ENCODE measurements at regions not wholly inside any gene's neighbourhood (a gene's known extent, or its start where the extent isn't known, plus 50 kb on each side); places are given as distances from the start of the nearest gene placed in this dataset.

DNA sequence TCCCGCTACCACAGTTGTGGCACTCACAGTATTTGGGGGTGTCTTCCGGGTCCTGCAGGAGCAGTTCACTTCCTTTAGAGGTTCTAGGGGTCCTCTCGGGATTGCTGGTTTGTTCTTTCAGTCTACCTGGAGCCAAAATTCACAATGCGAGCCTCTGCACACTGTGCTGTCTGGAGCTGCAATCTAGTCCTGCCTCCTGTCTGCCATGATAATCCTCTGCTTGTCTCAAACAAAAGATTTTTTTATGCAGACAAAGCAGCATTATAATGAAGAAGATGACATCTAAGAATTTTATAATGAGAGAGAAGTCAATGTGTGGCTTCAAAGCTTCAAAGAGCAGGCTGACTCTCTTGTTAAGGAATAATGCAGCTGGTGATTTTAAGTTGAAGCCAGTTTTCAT, 975.1 kb upstream of the GYPC start:
- H3K79me2 ChIP-seq: no peaks in the 10 kb centered on the region
- no peak overlapping the region for H3K27ac ChIP-seq
- H4K20me1 ChIP-seq (ENCODE audit: insufficient read depth, poor library complexity, severe bottlenecking): no peaks in the 10 kb centered on the region
- TF ChIP-seq EZH2 (IDR thresholded peaks at IDR 0.05; ENCODE audit: borderline replicate concordance) (no peak), EZH2phosphoT487 (IDR thresholded peaks at IDR 0.05; ENCODE audit: low read depth, severe bottlenecking, unreplicated experiment) (no peak)
- TF ChIP-seq, protein P1, sequence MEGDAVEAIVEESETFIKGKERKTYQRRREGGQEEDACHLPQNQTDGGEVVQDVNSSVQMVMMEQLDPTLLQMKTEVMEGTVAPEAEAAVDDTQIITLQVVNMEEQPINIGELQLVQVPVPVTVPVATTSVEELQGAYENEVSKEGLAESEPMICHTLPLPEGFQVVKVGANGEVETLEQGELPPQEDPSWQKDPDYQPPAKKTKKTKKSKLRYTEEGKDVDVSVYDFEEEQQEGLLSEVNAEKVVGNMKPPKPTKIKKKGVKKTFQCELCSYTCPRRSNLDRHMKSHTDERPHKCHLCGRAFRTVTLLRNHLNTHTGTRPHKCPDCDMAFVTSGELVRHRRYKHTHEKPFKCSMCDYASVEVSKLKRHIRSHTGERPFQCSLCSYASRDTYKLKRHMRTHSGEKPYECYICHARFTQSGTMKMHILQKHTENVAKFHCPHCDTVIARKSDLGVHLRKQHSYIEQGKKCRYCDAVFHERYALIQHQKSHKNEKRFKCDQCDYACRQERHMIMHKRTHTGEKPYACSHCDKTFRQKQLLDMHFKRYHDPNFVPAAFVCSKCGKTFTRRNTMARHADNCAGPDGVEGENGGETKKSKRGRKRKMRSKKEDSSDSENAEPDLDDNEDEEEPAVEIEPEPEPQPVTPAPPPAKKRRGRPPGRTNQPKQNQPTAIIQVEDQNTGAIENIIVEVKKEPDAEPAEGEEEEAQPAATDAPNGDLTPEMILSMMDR (IDR thresholded peaks at IDR 0.05; ENCODE audit: poor library complexity): no peak
- H3K27me3 ChIP-seq: no peaks in the 10 kb centered on the region
- no peaks in the 10 kb centered on the region for H3K9me2 ChIP-seq (replicated peaks; ENCODE audit: insufficient read depth)
- no peaks in the 10 kb centered on the region for H3K36me3 ChIP-seq (replicated peaks; ENCODE audit: insufficient read depth, low read depth)
- WGBS (ENCODE audit: low lambda C conversion rate, missing lambda C conversion rate): 96% methylated on average over 4 of the region's 4 CpGs
- no peak for DNase-seq (ENCODE audit: low spot score)
- H2AFZ ChIP-seq: no peak overlapping the region
- no peak overlapping the region for H3K4me2 ChIP-seq
- no peak overlapping the region for H3K4me3 ChIP-seq
- no peaks in the 10 kb centered on the region for H3K9me3 ChIP-seq (ENCODE audit: low read depth)
- no peaks in the 10 kb centered on the region for H3K4me1 ChIP-seq (ENCODE audit: insufficient read depth)

DNA sequence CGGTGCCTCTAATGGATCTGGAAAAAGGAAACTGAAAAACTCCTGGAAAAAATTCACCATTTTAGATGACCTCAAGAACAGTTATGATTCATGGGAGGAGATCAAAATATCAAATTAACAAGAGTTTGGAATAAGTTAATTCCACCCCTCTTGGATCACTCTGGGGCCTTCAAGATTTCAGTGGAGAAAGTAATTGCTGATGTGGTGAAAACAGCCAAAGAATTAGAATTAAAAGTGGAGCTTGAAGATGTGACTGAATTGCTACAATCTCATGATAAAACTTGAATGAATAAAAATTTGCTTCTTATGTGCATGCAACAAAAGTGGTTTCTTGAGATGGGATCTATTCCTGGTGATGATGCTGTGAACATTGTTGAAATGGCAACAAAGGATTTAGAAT, 974.4 kb upstream of the GYPC start:
- H3K27ac ChIP-seq: no peak overlapping the region
- H3K36me3 ChIP-seq (replicated peaks; ENCODE audit: insufficient read depth, low read depth): no peaks in the 10 kb centered on the region
- no peaks in the 10 kb centered on the region for H3K79me2 ChIP-seq
- TF ChIP-seq EZH2 (IDR thresholded peaks at IDR 0.05; ENCODE audit: borderline replicate concordance): no peak
- TF ChIP-seq, protein P1 (IDR thresholded peaks at IDR 0.05; ENCODE audit: poor library complexity): no peak
- no peak for TF ChIP-seq EZH2phosphoT487 (IDR thresholded peaks at IDR 0.05; ENCODE audit: low read depth, severe bottlenecking, unreplicated experiment)
- DNase-seq (ENCODE audit: low spot score): no peak
- no peaks in the 10 kb centered on the region for H3K9me2 ChIP-seq (replicated peaks; ENCODE audit: insufficient read depth)
- 81% methylated on average over 1 of the region's 1 CpG for WGBS (ENCODE audit: low lambda C conversion rate, missing lambda C conversion rate)
- no peaks in the 10 kb centered on the region for H3K4me1 ChIP-seq (ENCODE audit: insufficient read depth)
- H3K4me3 ChIP-seq: no peak overlapping the region
- H2AFZ ChIP-seq: no peak overlapping the region
- no peaks in the 10 kb centered on the region for H3K9me3 ChIP-seq (ENCODE audit: low read depth)
- no peaks in the 10 kb centered on the region for H3K27me3 ChIP-seq
- no peaks in the 10 kb centered on the region for H4K20me1 ChIP-seq (ENCODE audit: insufficient read depth, poor library complexity, severe bottlenecking)
- no peak overlapping the region for H3K4me2 ChIP-seq

DNA sequence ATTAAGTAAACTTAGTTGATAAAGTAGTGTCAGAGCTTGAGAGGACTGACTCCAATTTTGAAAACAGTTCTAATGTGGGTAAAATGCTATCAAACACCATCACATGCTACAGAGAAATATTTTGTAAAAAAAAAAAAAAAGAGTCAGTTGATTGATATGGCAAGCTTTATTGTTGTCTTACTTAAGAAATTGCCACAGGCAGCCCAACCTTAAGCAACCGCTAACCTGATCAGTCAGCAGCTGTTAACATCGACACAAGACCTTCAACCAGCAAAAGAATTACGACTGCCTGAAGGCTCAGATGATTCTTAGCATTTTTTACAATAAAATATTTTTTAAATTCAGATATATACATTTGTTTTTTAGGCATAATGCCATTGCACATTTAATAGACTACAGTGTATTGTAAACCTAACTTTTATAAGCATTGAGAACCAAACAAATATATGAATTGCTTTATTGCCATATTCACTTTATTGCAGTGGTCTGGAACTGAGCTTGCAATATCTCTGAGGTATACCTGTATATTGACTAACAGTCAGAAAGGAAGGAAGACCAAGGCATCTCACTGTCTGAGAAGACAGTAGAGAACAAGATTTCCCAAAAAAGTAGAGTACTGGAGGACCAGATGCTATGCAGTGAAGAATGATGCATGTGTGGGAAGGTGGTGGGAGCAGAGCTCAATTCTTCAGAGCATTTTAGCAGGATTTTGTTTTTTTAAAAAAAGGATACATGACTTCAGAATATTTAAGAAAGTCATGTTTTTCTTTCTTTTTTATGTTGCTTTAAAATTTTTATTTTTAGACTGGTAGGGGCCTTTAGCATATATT, 973.8 kb upstream of the GYPC start:
- TF ChIP-seq, protein P1 (IDR thresholded peaks at IDR 0.05; ENCODE audit: poor library complexity): no peak
- no peak for TF ChIP-seq EZH2 (IDR thresholded peaks at IDR 0.05; ENCODE audit: borderline replicate concordance)
- no peak for TF ChIP-seq EZH2phosphoT487 (IDR thresholded peaks at IDR 0.05; ENCODE audit: low read depth, severe bottlenecking, unreplicated experiment)
- no peaks in the 10 kb centered on the region for H3K9me3 ChIP-seq (ENCODE audit: low read depth)
- 56% methylated on average over 3 of the region's 3 CpGs for WGBS (ENCODE audit: low lambda C conversion rate, missing lambda C conversion rate)

More for the DNA sequence above, 973.8 kb upstream of the GYPC start:
- no peaks in the 10 kb centered on the region for H3K27me3 ChIP-seq
- H3K4me3 ChIP-seq: no peak overlapping the region
- H3K27ac ChIP-seq: no peak overlapping the region
- no peaks in the 10 kb centered on the region for H4K20me1 ChIP-seq (ENCODE audit: insufficient read depth, poor library complexity, severe bottlenecking)
- no peaks in the 10 kb centered on the region for H3K4me1 ChIP-seq (ENCODE audit: insufficient read depth)
- H3K9me2 ChIP-seq (replicated peaks; ENCODE audit: insufficient read depth): no peaks in the 10 kb centered on the region
- no peak overlapping the region for H3K4me2 ChIP-seq
- no peaks in the 10 kb centered on the region for H3K36me3 ChIP-seq (replicated peaks; ENCODE audit: insufficient read depth, low read depth)
- H2AFZ ChIP-seq: no peak overlapping the region
- peak; percentile 4 for DNase-seq (ENCODE audit: low spot score)
- H3K79me2 ChIP-seq: no peaks in the 10 kb centered on the region
